Activated naive CD4-positive, alpha-beta T cell treated with anti-CD3 and anti-CD28 coated beads, Interleukin-2, amount 10 ng/mL, durations not matched to agents 7 days and 5 days (primary cell): ENCODE measurements at regions not wholly inside any gene's neighbourhood (a gene's known extent, or its start where the extent isn't known, plus 50 kb on each side); places are given as distances from the start of the nearest gene placed in this dataset.

Source experiments
- CTCF ChIA-PET: fragments of 350-600 bp; sonication (Branson Sonifier 250); formaldehyde crosslinking; loops from one replicate; lab custom pipeline; 2021; ENCODE audit warnings: antibody characterized with exemption; lab: Charles Lee
- DNase-seq: peaks from one replicate; pipeline ENCODE4 v3.0.0-alpha.2; 2020
- H3K27ac Mint-ChIP-seq: one replicate; pipeline ENCODE4 v1.8.0; 2021; ENCODE audit warnings: mild to moderate bottlenecking, moderate library complexity, mixed read lengths
- H3K27me3 Mint-ChIP-seq: one replicate; pipeline ENCODE4 v1.8.0; 2021; ENCODE audit warnings: mild to moderate bottlenecking, mixed read lengths
- H3K36me3 Mint-ChIP-seq: one replicate; pipeline ENCODE4 v1.8.0; 2021; ENCODE audit warnings: mixed read lengths
- H3K4me1 Mint-ChIP-seq: one replicate; pipeline ENCODE4 v1.8.0; 2021; ENCODE audit warnings: mixed read lengths
- H3K4me3 Mint-ChIP-seq: one replicate; pipeline ENCODE4 v1.8.0; 2021; ENCODE audit warnings: mild to moderate bottlenecking, moderate library complexity, mixed read lengths
- H3K9me3 Mint-ChIP-seq: one replicate; pipeline ENCODE4 v1.8.0; 2021; ENCODE audit warnings: mixed read lengths

- DNase-seq = no peak
- Mint-ChIP-seq H3K4me3 (no peak overlapping the region), H3K9me3 (peaks cover 9% of the 10 kb centered on the region), H3K27me3 (no peaks in the 10 kb centered on the region), H3K36me3 (peaks cover 1% of the 10 kb centered on the region), H3K27ac (no peak overlapping the region), H3K4me1 (peaks cover 2% of the 10 kb centered on the region)
- CTCF ChIA-PET = no interaction called here
Measured at GRCh38 chr3:59580996-59581395, 531.2 kb upstream of the CFAP20DC start.

DNA sequence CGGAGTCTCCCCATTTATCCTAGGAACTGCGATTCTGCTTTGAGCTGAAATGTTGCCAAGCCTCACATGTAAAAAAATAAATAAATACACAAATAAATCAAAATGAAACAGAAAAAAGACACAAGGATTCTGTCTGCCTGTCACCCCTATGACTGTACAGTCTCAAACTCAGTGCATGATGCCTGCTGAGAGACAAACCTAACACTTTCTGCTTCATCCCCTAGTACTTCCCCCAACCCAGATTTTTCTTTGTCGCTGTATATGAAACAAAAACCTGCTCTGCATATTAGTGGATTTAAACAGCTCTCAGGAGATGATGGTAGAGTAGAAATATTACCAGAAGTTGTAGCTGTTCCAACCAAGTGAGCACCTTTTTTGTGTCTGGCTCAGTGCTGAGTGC is 530.7 kb upstream of the CFAP20DC start:
- no peak for DNase-seq
- H3K36me3 Mint-ChIP-seq = peaks cover 1% of the 10 kb centered on the region
- peaks cover 7% of the 10 kb centered on the region for H3K9me3 Mint-ChIP-seq
- no peaks in the 10 kb centered on the region for H3K27me3 Mint-ChIP-seq
- H3K27ac Mint-ChIP-seq = no peak overlapping the region
- CTCF ChIA-PET = no interaction called here
- H3K4me1 Mint-ChIP-seq = peaks cover 2% of the 10 kb centered on the region
- no peak overlapping the region for H3K4me3 Mint-ChIP-seq

- Mint-ChIP-seq H3K36me3 (no peaks in the 10 kb centered on the region), H3K27ac (no peak overlapping the region), H3K27me3 (no peaks in the 10 kb centered on the region), H3K9me3 (peaks cover 2% of the 10 kb centered on the region), H3K4me3 (no peak overlapping the region), H3K4me1 (peaks cover 6% of the 10 kb centered on the region)
- CTCF ChIA-PET = interaction anchor here (1.2 to 5.2 kb wide), 3 partner anchors 232 to 280 kb away, joined by 7 to 49 read pairs (median 24); no protein-coding TSS in a partner anchor
- DNase-seq = no peak
Measured at GRCh38 chr3:59578129-59578528, 528.3 kb upstream of the CFAP20DC start.

- Mint-ChIP-seq H3K4me1 (peaks cover 6% of the 10 kb centered on the region), H3K27ac (no peak overlapping the region), H3K9me3 (no peaks in the 10 kb centered on the region), H3K27me3 (no peaks in the 10 kb centered on the region), H3K36me3 (no peaks in the 10 kb centered on the region), H3K4me3 (no peak overlapping the region)
- CTCF ChIA-PET = interaction anchor here (1.2 to 5.2 kb wide), 6 partner anchors 11 to 365 kb away, joined by 3 to 49 read pairs (median 15); no protein-coding TSS in a partner anchor
- no peak for DNase-seq
Measured at GRCh38 chr3:59576606-59577005, 526.8 kb upstream of the CFAP20DC start.

- Mint-ChIP-seq H3K27me3 (no peaks in the 10 kb centered on the region), H3K9me3 (no peaks in the 10 kb centered on the region), H3K27ac (no peak overlapping the region), H3K4me1 (peaks cover 6% of the 10 kb centered on the region), H3K36me3 (no peaks in the 10 kb centered on the region), H3K4me3 (no peak overlapping the region)
- CTCF ChIA-PET = interaction anchor here (0.6 to 5.2 kb wide), 15 partner anchors 12 to 1807 kb away, joined by 3 to 49 read pairs (median 4); no protein-coding TSS in a partner anchor
- DNase-seq = peak; percentile 92
Measured at GRCh38 chr3:59575113-59576001, 525.5 kb upstream of the CFAP20DC start.

DNA sequence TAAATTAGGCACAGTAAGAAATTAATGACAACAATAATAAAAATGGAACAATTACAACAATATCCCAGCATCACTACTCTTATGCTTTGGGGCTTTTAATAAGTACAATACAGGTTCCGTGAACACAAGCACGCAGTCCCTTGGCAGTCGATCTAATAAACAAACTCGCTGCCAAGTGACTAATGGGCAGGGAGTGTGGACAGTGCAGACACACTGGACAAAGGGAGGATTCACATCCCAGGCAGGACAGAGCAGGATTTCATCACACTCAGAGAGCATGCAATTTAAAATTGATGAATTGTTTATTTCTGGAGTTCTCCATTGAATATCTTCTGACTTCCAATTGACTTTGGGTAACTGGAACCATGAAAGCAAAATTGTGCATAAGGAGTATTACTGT is 524.1 kb upstream of the CFAP20DC start:
- no peaks in the 10 kb centered on the region for H3K36me3 Mint-ChIP-seq
- no peak for DNase-seq
- H3K27me3 Mint-ChIP-seq = no peaks in the 10 kb centered on the region
- H3K4me1 Mint-ChIP-seq = peaks cover 6% of the 10 kb centered on the region
- H3K27ac Mint-ChIP-seq = no peak overlapping the region
- CTCF ChIA-PET = interaction anchor here (5.2 kb wide), 1 partner anchor 284 kb away, joined by 49 read pairs; no protein-coding TSS in a partner anchor
- no peaks in the 10 kb centered on the region for H3K9me3 Mint-ChIP-seq
- no peak overlapping the region for H3K4me3 Mint-ChIP-seq

DNA sequence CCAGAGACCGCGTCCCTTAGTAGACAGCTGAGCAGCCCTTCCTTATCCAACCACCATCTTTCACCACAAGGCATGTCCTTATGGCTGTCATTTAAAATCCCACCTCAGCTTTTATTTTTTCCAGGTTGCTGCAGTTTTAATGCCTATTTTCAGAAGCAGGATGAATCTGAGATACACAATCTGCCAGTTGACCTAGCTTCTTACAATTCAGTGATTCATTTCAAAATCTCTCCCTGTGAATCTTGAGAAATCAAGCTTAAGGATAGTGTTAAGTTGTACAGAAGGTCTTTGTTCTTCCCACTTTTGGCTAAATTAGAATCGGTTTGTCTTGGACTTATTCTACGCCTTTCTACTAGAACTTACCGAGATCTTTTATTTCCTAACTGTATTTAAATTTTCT is 522.3 kb upstream of the CFAP20DC start:
- Mint-ChIP-seq H3K4me3 (no peak overlapping the region), H3K27me3 (no peaks in the 10 kb centered on the region), H3K27ac (no peak overlapping the region), H3K9me3 (no peaks in the 10 kb centered on the region), H3K4me1 (peaks cover 4% of the 10 kb centered on the region), H3K36me3 (no peaks in the 10 kb centered on the region)
- CTCF ChIA-PET = interaction anchor here (0.7 kb wide), 1 partner anchor 259 kb away, joined by 4 read pairs; no protein-coding TSS in a partner anchor
- no peak for DNase-seq

GRCh38 chr3:59570806-59571205 is 521.0 kb upstream of the CFAP20DC start:
- no peak overlapping the region for H3K27ac Mint-ChIP-seq
- CTCF ChIA-PET = interaction anchor here (1.0 kb wide), 1 partner anchor 257 kb away, joined by 3 read pairs; no protein-coding TSS in a partner anchor

GRCh38 chr3:59567661-59568060 is 517.8 kb upstream of the CFAP20DC start:
- Mint-ChIP-seq H3K27me3 (no peaks in the 10 kb centered on the region), H3K9me3 (peaks cover 2% of the 10 kb centered on the region), H3K36me3 (no peaks in the 10 kb centered on the region), H3K4me3 (no peak overlapping the region), H3K4me1 (no peaks in the 10 kb centered on the region), H3K27ac (no peak overlapping the region)
- DNase-seq = no peak
- CTCF ChIA-PET = interaction anchor here (1.4 kb wide), 1 partner anchor 255 kb away, joined by 3 read pairs; no protein-coding TSS in a partner anchor

More at GRCh38 chr3:59570806-59571205, 521.0 kb upstream of the CFAP20DC start:
- H3K4me3 Mint-ChIP-seq = no peak overlapping the region
- no peaks in the 10 kb centered on the region for H3K9me3 Mint-ChIP-seq
- H3K36me3 Mint-ChIP-seq = no peaks in the 10 kb centered on the region
- peaks cover 4% of the 10 kb centered on the region for H3K4me1 Mint-ChIP-seq
- no peaks in the 10 kb centered on the region for H3K27me3 Mint-ChIP-seq
- no peak for DNase-seq

DNA sequence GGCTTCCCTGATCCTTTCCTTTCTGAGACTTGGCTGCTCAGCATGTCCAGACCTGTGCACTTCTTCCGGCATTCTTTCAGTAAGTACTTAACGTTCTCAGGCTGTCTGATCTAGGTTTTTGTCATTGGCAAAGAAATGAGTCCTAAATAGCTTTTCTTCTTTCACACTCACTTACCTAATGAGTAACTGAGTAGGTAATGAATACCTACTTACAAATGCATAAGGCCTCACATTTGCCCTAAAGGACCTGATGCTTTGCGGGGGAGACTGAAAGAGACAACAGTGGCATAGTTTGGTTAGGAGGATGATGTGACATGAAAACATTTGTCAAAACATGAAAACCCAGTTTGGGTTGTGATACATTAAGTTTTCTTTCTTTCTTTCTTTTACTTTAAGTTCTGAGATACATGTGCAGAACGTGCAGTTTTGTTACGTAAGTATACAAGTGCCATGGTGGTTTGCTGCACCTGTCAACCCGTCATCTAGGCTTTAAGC is 516.7 kb upstream of the CFAP20DC start:
- peaks cover 2% of the 10 kb centered on the region for H3K9me3 Mint-ChIP-seq
- no peaks in the 10 kb centered on the region for H3K4me1 Mint-ChIP-seq
- DNase-seq = no peak
- no peak overlapping the region for H3K4me3 Mint-ChIP-seq
- no peaks in the 10 kb centered on the region for H3K36me3 Mint-ChIP-seq
- H3K27me3 Mint-ChIP-seq = no peaks in the 10 kb centered on the region
- CTCF ChIA-PET = interaction anchor here (0.6 kb wide), 1 partner anchor 10 kb away, joined by 3 read pairs; no protein-coding TSS in a partner anchor
- no peak overlapping the region for H3K27ac Mint-ChIP-seq

DNA sequence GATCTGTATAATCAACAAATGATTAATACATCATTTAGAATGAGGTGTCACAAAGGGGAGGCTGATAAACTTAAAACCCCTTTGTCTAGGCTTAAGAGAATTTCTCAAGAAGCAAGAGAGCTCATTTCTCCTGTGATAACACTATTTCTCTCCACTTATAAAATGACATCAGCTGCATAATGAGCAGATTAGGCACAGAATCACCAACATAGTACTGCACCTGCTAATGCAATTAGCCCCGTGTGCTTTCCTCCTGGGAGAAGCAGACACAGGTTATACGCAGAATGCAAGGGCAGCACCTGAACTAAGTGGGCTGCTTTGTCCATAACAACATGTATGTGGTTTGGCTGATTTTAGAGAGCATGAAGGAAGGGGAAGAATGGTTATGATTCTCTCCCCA is 515.3 kb upstream of the CFAP20DC start:
- DNase-seq = no peak
- H3K27me3 Mint-ChIP-seq = no peaks in the 10 kb centered on the region
- no peak overlapping the region for H3K27ac Mint-ChIP-seq
- peaks cover 6% of the 10 kb centered on the region for H3K9me3 Mint-ChIP-seq
- CTCF ChIA-PET = no interaction called here
- no peaks in the 10 kb centered on the region for H3K36me3 Mint-ChIP-seq
- H3K4me3 Mint-ChIP-seq = no peak overlapping the region
- H3K4me1 Mint-ChIP-seq = no peaks in the 10 kb centered on the region

DNA sequence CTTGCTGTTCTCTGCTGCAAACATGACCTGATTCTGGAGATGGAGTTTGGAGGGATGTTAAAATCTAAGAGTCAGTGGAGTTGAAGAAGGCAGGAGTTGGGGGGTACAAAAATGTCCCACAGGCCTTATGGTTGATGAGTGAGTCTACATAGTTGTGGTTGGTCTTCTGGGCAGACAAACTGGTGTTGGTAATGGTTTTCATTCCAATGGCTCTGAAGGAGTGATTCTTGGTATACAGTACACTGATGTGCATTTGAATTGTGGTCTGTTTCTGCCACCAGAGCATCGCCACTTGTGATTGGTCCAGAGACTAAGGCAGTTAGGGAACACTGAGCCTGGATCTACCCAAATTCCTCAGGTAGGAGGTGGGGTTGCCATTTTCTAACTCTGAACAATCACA is 514.1 kb upstream of the CFAP20DC start:
- no peak overlapping the region for H3K4me3 Mint-ChIP-seq
- H3K36me3 Mint-ChIP-seq = no peaks in the 10 kb centered on the region
- H3K4me1 Mint-ChIP-seq = peaks cover 11% of the 10 kb centered on the region
- H3K9me3 Mint-ChIP-seq = peaks cover 6% of the 10 kb centered on the region
- CTCF ChIA-PET = no interaction called here
- no peak overlapping the region for H3K27ac Mint-ChIP-seq
- no peaks in the 10 kb centered on the region for H3K27me3 Mint-ChIP-seq
- DNase-seq = no peak

DNA sequence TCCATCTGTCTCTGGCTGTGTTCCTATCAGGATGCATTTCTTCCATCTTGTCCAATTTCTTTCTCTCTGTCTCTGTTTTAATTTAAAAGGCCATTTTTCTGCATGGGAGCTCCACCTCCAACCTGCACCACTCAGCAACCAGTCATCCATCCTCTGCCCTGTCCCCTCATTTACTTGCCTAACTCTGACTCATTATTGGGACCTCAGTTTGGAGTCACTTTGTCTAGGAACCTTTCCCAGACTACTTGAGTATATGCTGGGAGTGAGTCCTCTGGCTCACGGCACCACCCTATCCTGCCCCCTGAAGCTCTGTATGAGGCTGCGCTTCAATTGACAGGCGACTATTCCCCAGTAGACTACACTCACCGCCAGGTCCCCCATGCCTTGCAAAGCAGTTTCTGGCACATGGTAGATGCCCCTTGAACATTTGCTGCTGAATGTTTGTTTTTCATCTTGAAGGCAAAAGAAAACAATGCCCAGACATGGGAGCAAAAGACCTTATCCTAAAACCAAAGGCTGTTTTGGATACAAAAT is 513.3 kb upstream of the CFAP20DC start:
- peaks cover 14% of the 10 kb centered on the region for H3K4me1 Mint-ChIP-seq

DNA sequence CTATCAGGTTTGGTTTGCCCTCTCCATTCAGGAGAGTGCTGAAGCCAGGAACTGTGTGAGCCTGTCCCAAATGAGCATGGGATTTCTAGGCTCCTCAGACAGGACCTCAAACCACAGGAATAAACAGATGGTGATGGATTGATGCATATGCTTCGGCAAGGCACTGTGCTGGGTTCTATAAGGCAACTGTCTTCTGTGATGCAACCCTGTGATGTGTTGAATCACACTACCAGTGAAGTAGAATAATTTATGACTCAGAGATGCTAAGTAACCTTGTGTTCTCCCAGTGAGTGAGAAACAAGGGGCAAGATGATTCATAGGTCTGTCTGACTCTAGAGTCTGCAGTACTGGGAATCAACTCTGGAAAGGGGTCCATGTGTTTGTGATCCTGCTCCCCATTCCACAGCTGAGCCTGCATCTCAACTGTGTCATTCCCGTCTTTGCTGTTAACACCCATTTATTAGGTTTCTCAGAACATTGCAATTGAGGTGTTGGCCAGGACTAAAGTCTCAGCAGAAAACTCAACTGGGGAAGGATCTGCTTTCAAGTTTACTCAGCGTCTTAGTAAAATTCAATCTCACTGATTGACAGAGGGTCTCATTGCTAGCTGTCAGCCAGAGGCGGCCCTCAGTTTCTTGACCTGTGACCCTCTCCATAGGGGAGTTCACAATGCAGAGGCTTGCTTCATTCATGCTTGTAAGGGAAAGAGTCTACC is 510.1 kb upstream of the CFAP20DC start:
- no peaks in the 10 kb centered on the region for H3K27me3 Mint-ChIP-seq
- peaks cover 14% of the 10 kb centered on the region for H3K4me1 Mint-ChIP-seq
- DNase-seq = no peak
- H3K9me3 Mint-ChIP-seq = peaks cover 8% of the 10 kb centered on the region
- CTCF ChIA-PET = no interaction called here
- H3K27ac Mint-ChIP-seq = no peak overlapping the region
- H3K36me3 Mint-ChIP-seq = no peaks in the 10 kb centered on the region
- no peak overlapping the region for H3K4me3 Mint-ChIP-seq

More for the DNA sequence above, 513.3 kb upstream of the CFAP20DC start:
- Mint-ChIP-seq H3K9me3 (peaks cover 6% of the 10 kb centered on the region), H3K4me3 (no peak overlapping the region), H3K27ac (no peak overlapping the region), H3K36me3 (no peaks in the 10 kb centered on the region), H3K27me3 (no peaks in the 10 kb centered on the region)
- DNase-seq = no peak
- CTCF ChIA-PET = no interaction called here
